ENCODE measurements at regions not wholly inside any gene's neighbourhood (a gene's known extent, or its start where the extent isn't known, plus 50 kb on each side); places are given as distances from the start of the nearest gene placed in this dataset.

GRCh38 chr3:124283652-124284023 is 291.7 kb upstream of the ROPN1 start:
- Histone ChIP-seq H3K27me3 (no peaks in the 10 kb centered on the region), H3K27ac (no peak overlapping the region), H3K4me3 (no peak overlapping the region), H3K9me3 (no peaks in the 10 kb centered on the region), H3K4me1 (no peaks in the 10 kb centered on the region), H3K36me3 (no peaks in the 10 kb centered on the region)
- no peak for TF ChIP-seq CTCF (IDR thresholded peaks at IDR 0.05)
- no peak for TF ChIP-seq POLR2A (IDR thresholded peaks at IDR 0.05)
- no peak for TF ChIP-seq POLR2AphosphoS5 (IDR thresholded peaks at IDR 0.05)
- intact Hi-C loops (cut with DNase I; ENCODE audit: low total_unique reads): no loop called here
- DNase-seq (ENCODE audit: low spot score in 2 of 2): no peak

- no peak overlapping the region for H3K27ac ChIP-seq
- no peaks in the 10 kb centered on the region for H3K4me1 ChIP-seq
- H3K27me3 ChIP-seq: no peaks in the 10 kb centered on the region
- H3K36me3 ChIP-seq: no peaks in the 10 kb centered on the region
- TF ChIP-seq POLR2AphosphoS5 (IDR thresholded peaks at IDR 0.05) (no peak), POLR2A (IDR thresholded peaks at IDR 0.05) (no peak), CTCF (IDR thresholded peaks at IDR 0.05) (no peak)
- no peaks in the 10 kb centered on the region for H3K9me3 ChIP-seq
- intact Hi-C loops (cut with DNase I; ENCODE audit: low total_unique reads): no loop called here
- no peak for DNase-seq (ENCODE audit: low spot score in 2 of 2)
- H3K4me3 ChIP-seq: no peak overlapping the region
Observed at GRCh38 chr3:124288996-124289395, 297.1 kb upstream of the ROPN1 start.

- intact Hi-C loops (cut with DNase I; ENCODE audit: low total_unique reads): no loop called here
- no peaks in the 10 kb centered on the region for H3K9me3 ChIP-seq
- H3K4me3 ChIP-seq: no peak overlapping the region
- H3K27me3 ChIP-seq: no peaks in the 10 kb centered on the region
- TF ChIP-seq POLR2AphosphoS5 (IDR thresholded peaks at IDR 0.05): no peak
- no peaks in the 10 kb centered on the region for H3K36me3 ChIP-seq
- no peak overlapping the region for H3K27ac ChIP-seq
- H3K4me1 ChIP-seq: no peaks in the 10 kb centered on the region
- DNase-seq (ENCODE audit: low spot score in 2 of 2): no peak
Observed at GRCh38 chr3:124291008-124291407, 299.1 kb upstream of the ROPN1 start.

GRCh38 chr3:124292329-124292728 is 300.4 kb upstream of the ROPN1 start:
- no peaks in the 10 kb centered on the region for H3K4me1 ChIP-seq
- no peak overlapping the region for H3K27ac ChIP-seq
- no peak overlapping the region for H3K4me3 ChIP-seq
- no peaks in the 10 kb centered on the region for H3K27me3 ChIP-seq
- intact Hi-C loops (cut with DNase I; ENCODE audit: low total_unique reads): no loop called here
- no peak for TF ChIP-seq POLR2A (IDR thresholded peaks at IDR 0.05)
- no peak for TF ChIP-seq CTCF (IDR thresholded peaks at IDR 0.05)
- TF ChIP-seq POLR2AphosphoS5 (IDR thresholded peaks at IDR 0.05): no peak
- H3K36me3 ChIP-seq: no peaks in the 10 kb centered on the region
- no peaks in the 10 kb centered on the region for H3K9me3 ChIP-seq
- no peak for DNase-seq (ENCODE audit: low spot score in 2 of 2)

GRCh38 chr3:124293584-124293983 is 301.7 kb upstream of the ROPN1 start:
- H3K36me3 ChIP-seq: no peaks in the 10 kb centered on the region
- H3K9me3 ChIP-seq: no peaks in the 10 kb centered on the region
- H3K4me1 ChIP-seq: no peaks in the 10 kb centered on the region
- DNase-seq (ENCODE audit: low spot score in 2 of 2): no peak
- no peak overlapping the region for H3K4me3 ChIP-seq
- H3K27me3 ChIP-seq: no peaks in the 10 kb centered on the region
- TF ChIP-seq POLR2AphosphoS5 (IDR thresholded peaks at IDR 0.05) (no peak), POLR2A (IDR thresholded peaks at IDR 0.05) (no peak), CTCF (IDR thresholded peaks at IDR 0.05) (no peak)
- intact Hi-C loops (cut with DNase I; ENCODE audit: low total_unique reads): no loop called here
- H3K27ac ChIP-seq: no peak overlapping the region

GRCh38 chr3:124295362-124295761 is 303.4 kb upstream of the ROPN1 start:
- DNase-seq (ENCODE audit: low spot score in 2 of 2): no peak
- intact Hi-C loops (cut with DNase I; ENCODE audit: low total_unique reads): no loop called here
- H3K4me1 ChIP-seq: no peaks in the 10 kb centered on the region
- H3K36me3 ChIP-seq: no peaks in the 10 kb centered on the region
- no peak overlapping the region for H3K4me3 ChIP-seq
- no peak for TF ChIP-seq POLR2A (IDR thresholded peaks at IDR 0.05)
- H3K27ac ChIP-seq: no peak overlapping the region
- no peaks in the 10 kb centered on the region for H3K27me3 ChIP-seq
- no peaks in the 10 kb centered on the region for H3K9me3 ChIP-seq
